ENCODE measurements at regions not wholly inside any gene's neighbourhood (a gene's known extent, or its start where the extent isn't known, plus 50 kb on each side); places are given as distances from the start of the nearest gene placed in this dataset.

DNA sequence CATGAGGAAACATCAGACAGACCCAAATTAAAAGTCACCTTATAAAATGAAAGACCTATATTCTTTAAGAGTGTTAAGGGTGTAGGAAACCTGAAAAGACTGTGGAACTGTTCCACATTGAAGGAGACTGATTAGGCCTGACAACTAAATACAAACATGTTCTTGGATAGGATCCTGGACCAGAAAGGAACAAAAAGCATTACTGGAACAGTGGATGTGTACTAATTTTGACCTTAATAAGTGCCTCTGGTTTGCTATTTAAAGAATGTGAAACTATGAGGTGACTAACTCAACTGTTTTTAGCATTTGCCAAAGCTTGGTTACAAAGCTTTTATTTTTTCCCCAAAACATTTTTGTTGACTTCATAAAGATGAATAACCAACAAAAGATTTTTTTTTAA, 340.6 kb downstream of the CAAP1 start:
- no peak for DNase-seq (ENCODE audit: low read depth in 1 of 2, low spot score in 2 of 2)
- Histone ChIP-seq H3K56ac (replicated peaks; ENCODE audit: insufficient read length, low read depth, low read length) (no peak overlapping the region), H3K27ac (ENCODE audit: low read depth, low read length) (no peak overlapping the region), H4K5ac (ENCODE audit: insufficient read length, low read depth, low read length) (no peak overlapping the region), H3K4ac (replicated peaks; ENCODE audit: insufficient read length, low read depth, low read length) (no peak overlapping the region), H2BK12ac (ENCODE audit: low read depth, low read length) (no peak overlapping the region), H3K9ac (replicated peaks in 1 of 4; ENCODE audit: extremely low read depth in 1 of 4, low read depth in 3 of 4, low read length in 3 of 4) (no peak overlapping the region), H3K14ac (ENCODE audit: insufficient read length) (no peak overlapping the region), H3K23me2 (ENCODE audit: low read depth, low read length) (no peaks in the 10 kb centered on the region), H3K36me3 (ENCODE audit: control insufficient read depth in 2 of 4, insufficient read depth in 4 of 4, low read length in 3 of 4) (no peaks in the 10 kb centered on the region), H3K18ac (ENCODE audit: extremely low read depth, low read length) (no peak overlapping the region), H3K23ac (ENCODE audit: insufficient read length) (no peak overlapping the region), H3K27me3 (replicated peaks in 1 of 4; ENCODE audit: control insufficient read depth in 3 of 4, extremely low read depth in 1 of 4, insufficient read depth in 3 of 4, low read length in 3 of 4) (no peaks in the 10 kb centered on the region), H3K4me1 (replicated peaks in 1 of 4; ENCODE audit: control insufficient read depth in 3 of 4, insufficient read depth in 4 of 4, low read length in 3 of 4) (0 out of 7 replicates have a peak, but pooled peaks cover 0 to 3% (median 0%) of the 10 kb centered on the region in 4 experiments), H2BK5ac (ENCODE audit: low read depth, low read length) (no peak overlapping the region), H2AFZ (ENCODE audit: low read length) (no peak overlapping the region), H2BK120ac (replicated peaks; ENCODE audit: low read depth, low read length) (no peak overlapping the region), H3K4me2 (ENCODE audit: insufficient read depth in 1 of 2, low read depth in 2 of 2, low read length in 2 of 2) (no peak overlapping the region), H4K20me1 (replicated peaks in 1 of 2; ENCODE audit: control insufficient read depth in 1 of 2, insufficient read depth in 2 of 2, low read length in 2 of 2) (no peaks in the 10 kb centered on the region), H2BK20ac (ENCODE audit: low read length) (no peak overlapping the region), H4K8ac (ENCODE audit: extremely low read depth, insufficient read depth, low read length) (no peak overlapping the region), H3K79me2 (ENCODE audit: control insufficient read depth in 1 of 2, insufficient read depth in 2 of 2, low read length in 2 of 2) (no peaks in the 10 kb centered on the region), H3K4me3 (ENCODE audit: extremely low read depth in 1 of 4, insufficient read depth in 2 of 4, low read depth in 3 of 4, low read length in 4 of 4) (no peak overlapping the region), H4K91ac (replicated peaks; ENCODE audit: insufficient read length, low read length) (no peak overlapping the region), H2BK15ac (ENCODE audit: low read length) (no peak overlapping the region), H2AK5ac (ENCODE audit: low read depth, low read length) (no peak overlapping the region), H3K9me3 (ENCODE audit: insufficient read depth in 2 of 2, low read depth in 1 of 2, low read length in 1 of 2) (no peaks in the 10 kb centered on the region), H3K79me1 (ENCODE audit: low read depth, low read length) (no peaks in the 10 kb centered on the region)
- no peak for TF ChIP-seq TBP (IDR thresholded peaks at IDR 0.05; ENCODE audit: low read depth, low read length)
- TF ChIP-seq CTBP2 (IDR thresholded peaks at IDR 0.05; ENCODE audit: borderline replicate concordance, insufficient read depth, insufficient read length, low read length): no peak
- TF ChIP-seq POU5F1 (IDR thresholded peaks at IDR 0.05; ENCODE audit: low read depth, low read length): no peak
- ChIA-PET POLR2A (ENCODE audit: partially characterized antibody) (no interaction called here), CTCF (ENCODE audit: partially characterized antibody) (no interaction called here)
- FAIRE-seq: no peak
